ENCODE measurements at regions not wholly inside any gene's neighbourhood (a gene's known extent, or its start where the extent isn't known, plus 50 kb on each side); places are given as distances from the start of the nearest gene placed in this dataset.

- TF ChIP-seq POLR2A (IDR thresholded peaks at IDR 0.05; ENCODE audit: low read depth, low read length): no peak
- TF ChIP-seq POLR2AphosphoS5 (IDR thresholded peaks at IDR 0.05; ENCODE audit: low read depth, low read length): no peak
- no peak for TF ChIP-seq TAF1 (IDR thresholded peaks at IDR 0.05; ENCODE audit: borderline replicate concordance, low read depth, low read length)
These were observed 196.3 kb upstream of the KLF6 start for GRCh38 chr10:3981300-3981699.

Measured in GM12892 (cell line).